MM.1S (cell line): ENCODE measurements at regions not wholly inside any gene's neighbourhood (a gene's known extent, or its start where the extent isn't known, plus 50 kb on each side); places are given as distances from the start of the nearest gene placed in this dataset.

Experiments used
- DNase-seq: peaks from one replicate; pipeline ENCODE4 v3.0.0-alpha.2; 2015
- H2AFZ ChIP-seq: fragments of 300-600 bp; sonication (generic); 2 replicates; pipeline ENCODE4 v1.6.0; 2016; ENCODE audit warnings: antibody characterized with exemption, low read length
- H3F3A ChIP-seq: fragments of 300-600 bp; sonication (generic); 2 replicates; pipeline ENCODE4 v1.6.1; 2016; ENCODE audit warnings: mild to moderate bottlenecking, antibody characterized with exemption, low read length, moderate library complexity, mixed read lengths; ENCODE audit not compliant: insufficient read depth
- H3K27ac ChIP-seq: fragments of 300-600 bp; sonication (generic); 2 replicates; pipeline ENCODE4 v1.5.1; 2016; ENCODE audit warnings: mild to moderate bottlenecking, low read length
- H3K27me3 ChIP-seq: fragments of 300-600 bp; sonication (generic); replicated peaks from 2 replicates; pipeline ENCODE4 v1.6.0; 2016; ENCODE audit warnings: low read length; ENCODE audit not compliant: insufficient read depth
- H3K36me3 ChIP-seq: fragments of 300-600 bp; sonication (generic); replicated peaks from 2 replicates; pipeline ENCODE4 v1.6.1; 2016; ENCODE audit warnings: mild to moderate bottlenecking, low read length, mixed read lengths; ENCODE audit not compliant: insufficient read depth
- H3K4me1 ChIP-seq: fragments of 300-600 bp; sonication (generic); 2 replicates; pipeline ENCODE4 v1.6.1; 2016; ENCODE audit warnings: low read length, mixed read lengths
- H3K4me2 ChIP-seq: fragments of 300-600 bp; sonication (generic); 2 replicates; pipeline ENCODE4 v1.6.0; 2016; ENCODE audit warnings: low read depth, low read length
- H3K4me3 ChIP-seq: fragments of 300-600 bp; sonication (generic); 2 replicates; pipeline ENCODE4 v1.5.1; 2016; ENCODE audit warnings: low read length, mixed read lengths
- H3K79me2 ChIP-seq: fragments of 300-600 bp; sonication (generic); 2 replicates; pipeline ENCODE4 v1.6.1; 2016; ENCODE audit warnings: mixed run types, low read length, mixed read lengths
- H3K9ac ChIP-seq: fragments of 300-600 bp; sonication (generic); 2 replicates; pipeline ENCODE4 v1.6.1; 2016; ENCODE audit warnings: low read length, mixed read lengths
- H3K9me2 ChIP-seq: fragments of 300-600 bp; sonication (generic); replicated peaks from 2 replicates; pipeline ENCODE4 v1.6.1; 2016; ENCODE audit warnings: mild to moderate bottlenecking, low read length, mixed read lengths; ENCODE audit not compliant: insufficient read depth
- H3K9me3 ChIP-seq: fragments of 300-600 bp; sonication (generic); replicated peaks from 2 replicates; pipeline ENCODE4 v1.6.1; 2016; ENCODE audit warnings: mild to moderate bottlenecking, low read length, mixed read lengths; ENCODE audit not compliant: insufficient read depth
- H4K20me1 ChIP-seq: fragments of 300-600 bp; sonication (generic); 2 replicates; pipeline ENCODE4 v1.6.1; 2016; ENCODE audit warnings: mild to moderate bottlenecking, low read length, moderate library complexity, mixed read lengths; ENCODE audit not compliant: insufficient read depth
- CTCF ChIP-seq: fragments of 300-600 bp; sonication (generic); IDR thresholded peaks from 2 replicates; pipeline ENCODE4 v1.5.1; 2016; ENCODE audit warnings: antibody characterized with exemption, low read length, mixed read lengths
- EZH2 ChIP-seq: fragments of 300-600 bp; sonication (generic); optimal IDR thresholded peaks from 2 replicates; pipeline ENCODE3; 2017; ENCODE audit warnings: low read depth, mild to moderate bottlenecking, antibody characterized with exemption, low read length, mixed read lengths
- EZH2phosphoT487 ChIP-seq: fragments of 300-600 bp; sonication (generic); IDR thresholded peaks from 2 replicates; pipeline ENCODE4 v1.6.1; 2018; ENCODE audit warnings: antibody characterized with exemption, low read length

GRCh38 chr14:89566180-89566579, 149.1 kb upstream of the FOXN3 start:
- DNase-seq, result no peak

GRCh38 chr14:89565607-89566006, 148.6 kb upstream of the FOXN3 start:
- Histone ChIP-seq H3K27me3 (no peaks in the 10 kb centered on the region), H3K4me2 (no peak overlapping the region), H3K9ac (no peak overlapping the region), H3K79me2 (no peaks in the 10 kb centered on the region), H3K4me3 (no peak overlapping the region), H4K20me1 (no peaks in the 10 kb centered on the region), H3K9me3 (no peaks in the 10 kb centered on the region), H3F3A (no peaks in the 10 kb centered on the region), H3K9me2 (no peaks in the 10 kb centered on the region), H3K36me3 (no peaks in the 10 kb centered on the region), H3K27ac (no peak overlapping the region), H3K4me1 (no peaks in the 10 kb centered on the region), H2AFZ (no peak overlapping the region)
- DNase-seq, result no peak
- TF ChIP-seq EZH2phosphoT487, result no peak
- no peak for TF ChIP-seq EZH2
- no peak for TF ChIP-seq CTCF

More at GRCh38 chr14:89566180-89566579, 149.1 kb upstream of the FOXN3 start:
- no peak overlapping the region for H3K9ac ChIP-seq
- H3K27me3 ChIP-seq, result no peaks in the 10 kb centered on the region
- no peak overlapping the region for H3K27ac ChIP-seq
- H3K4me1 ChIP-seq, result no peaks in the 10 kb centered on the region
- H3K36me3 ChIP-seq, result no peaks in the 10 kb centered on the region
- H2AFZ ChIP-seq, result no peak overlapping the region
- H4K20me1 ChIP-seq, result no peaks in the 10 kb centered on the region
- H3K9me2 ChIP-seq, result no peaks in the 10 kb centered on the region
- no peaks in the 10 kb centered on the region for H3K79me2 ChIP-seq
- H3K4me2 ChIP-seq, result no peak overlapping the region
- no peaks in the 10 kb centered on the region for H3F3A ChIP-seq
- no peak overlapping the region for H3K4me3 ChIP-seq
- TF ChIP-seq EZH2 (no peak), EZH2phosphoT487 (no peak), CTCF (no peak)
- H3K9me3 ChIP-seq, result no peaks in the 10 kb centered on the region

GRCh38 chr14:89564989-89565388, 148.0 kb upstream of the FOXN3 start:
- Histone ChIP-seq H3F3A (no peaks in the 10 kb centered on the region), H3K79me2 (no peaks in the 10 kb centered on the region), H3K27me3 (no peaks in the 10 kb centered on the region), H3K27ac (no peak overlapping the region), H3K9me3 (no peaks in the 10 kb centered on the region), H2AFZ (no peak overlapping the region), H3K4me1 (no peaks in the 10 kb centered on the region), H3K9ac (no peak overlapping the region), H3K36me3 (no peaks in the 10 kb centered on the region), H3K4me2 (no peak overlapping the region), H3K4me3 (no peak overlapping the region), H4K20me1 (no peaks in the 10 kb centered on the region), H3K9me2 (no peaks in the 10 kb centered on the region)
- no peak for DNase-seq
- no peak for TF ChIP-seq EZH2phosphoT487
- TF ChIP-seq CTCF, result no peak
- no peak for TF ChIP-seq EZH2
